ENCODE measurements at regions not wholly inside any gene's neighbourhood (a gene's known extent, or its start where the extent isn't known, plus 50 kb on each side); places are given as distances from the start of the nearest gene placed in this dataset.

DNA sequence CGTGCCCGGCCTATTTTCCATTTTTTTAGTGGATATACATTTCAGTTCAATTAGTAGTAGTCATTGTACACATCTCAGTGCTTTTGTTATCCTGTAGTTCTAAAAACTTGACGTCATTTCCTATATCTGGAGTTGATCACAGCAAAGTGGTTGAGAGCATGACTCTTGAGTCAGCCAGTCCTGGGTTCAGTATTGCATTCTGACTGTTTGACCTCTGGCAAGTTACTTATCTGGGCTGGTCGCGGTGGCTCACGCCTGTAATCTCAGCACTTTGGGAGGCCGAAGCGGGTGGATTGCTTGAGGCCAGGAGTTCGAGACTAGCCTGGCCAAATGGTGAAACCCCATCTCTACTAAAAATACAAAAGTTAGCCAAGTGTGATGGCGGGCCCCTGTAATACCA lies 50.4 kb upstream of the PPM1B start:
- TF ChIP-seq, protein P1, sequence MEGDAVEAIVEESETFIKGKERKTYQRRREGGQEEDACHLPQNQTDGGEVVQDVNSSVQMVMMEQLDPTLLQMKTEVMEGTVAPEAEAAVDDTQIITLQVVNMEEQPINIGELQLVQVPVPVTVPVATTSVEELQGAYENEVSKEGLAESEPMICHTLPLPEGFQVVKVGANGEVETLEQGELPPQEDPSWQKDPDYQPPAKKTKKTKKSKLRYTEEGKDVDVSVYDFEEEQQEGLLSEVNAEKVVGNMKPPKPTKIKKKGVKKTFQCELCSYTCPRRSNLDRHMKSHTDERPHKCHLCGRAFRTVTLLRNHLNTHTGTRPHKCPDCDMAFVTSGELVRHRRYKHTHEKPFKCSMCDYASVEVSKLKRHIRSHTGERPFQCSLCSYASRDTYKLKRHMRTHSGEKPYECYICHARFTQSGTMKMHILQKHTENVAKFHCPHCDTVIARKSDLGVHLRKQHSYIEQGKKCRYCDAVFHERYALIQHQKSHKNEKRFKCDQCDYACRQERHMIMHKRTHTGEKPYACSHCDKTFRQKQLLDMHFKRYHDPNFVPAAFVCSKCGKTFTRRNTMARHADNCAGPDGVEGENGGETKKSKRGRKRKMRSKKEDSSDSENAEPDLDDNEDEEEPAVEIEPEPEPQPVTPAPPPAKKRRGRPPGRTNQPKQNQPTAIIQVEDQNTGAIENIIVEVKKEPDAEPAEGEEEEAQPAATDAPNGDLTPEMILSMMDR (IDR thresholded peaks at IDR 0.05; ENCODE audit: low read depth, low read length): no peak
- no peak for TF ChIP-seq EZH2phosphoT487 (IDR thresholded peaks at IDR 0.05; ENCODE audit: low read depth)
